ENCODE measurements at regions not wholly inside any gene's neighbourhood (a gene's known extent, or its start where the extent isn't known, plus 50 kb on each side); places are given as distances from the start of the nearest gene placed in this dataset.

- TF ChIP-seq FOS (IDR thresholded peaks at IDR 0.05; ENCODE audit: extremely low read depth, insufficient read length) (no peak), POLR2AphosphoS5 (IDR thresholded peaks at IDR 0.05; ENCODE audit: control insufficient read depth, insufficient read depth, low read depth, low read length) (no peak), CHD1 (IDR thresholded peaks at IDR 0.05; ENCODE audit: low read length) (no peak), HDAC1 (IDR thresholded peaks at IDR 0.05) (no peak), HMBOX1 (IDR thresholded peaks at IDR 0.05) (no peak), RERE (CRISPR knock-in tag; IDR thresholded peaks at IDR 0.05; ENCODE audit: borderline replicate concordance) (no peak), ZNF445 (CRISPR knock-in tag; IDR thresholded peaks at IDR 0.05; ENCODE audit: low read depth) (no peak), MTF1 (CRISPR knock-in tag; IDR thresholded peaks at IDR 0.05; ENCODE audit: borderline replicate concordance) (no peak), ZNF644 (tag; IDR thresholded peaks at IDR 0.05; ENCODE audit: low read depth) (no peak), ZNF77 (CRISPR knock-in tag; IDR thresholded peaks at IDR 0.05) (no peak), ZNF197 (CRISPR knock-in tag; IDR thresholded peaks at IDR 0.05; ENCODE audit: low read depth) (no peak)
- TF ChIP-seq, protein P1, sequence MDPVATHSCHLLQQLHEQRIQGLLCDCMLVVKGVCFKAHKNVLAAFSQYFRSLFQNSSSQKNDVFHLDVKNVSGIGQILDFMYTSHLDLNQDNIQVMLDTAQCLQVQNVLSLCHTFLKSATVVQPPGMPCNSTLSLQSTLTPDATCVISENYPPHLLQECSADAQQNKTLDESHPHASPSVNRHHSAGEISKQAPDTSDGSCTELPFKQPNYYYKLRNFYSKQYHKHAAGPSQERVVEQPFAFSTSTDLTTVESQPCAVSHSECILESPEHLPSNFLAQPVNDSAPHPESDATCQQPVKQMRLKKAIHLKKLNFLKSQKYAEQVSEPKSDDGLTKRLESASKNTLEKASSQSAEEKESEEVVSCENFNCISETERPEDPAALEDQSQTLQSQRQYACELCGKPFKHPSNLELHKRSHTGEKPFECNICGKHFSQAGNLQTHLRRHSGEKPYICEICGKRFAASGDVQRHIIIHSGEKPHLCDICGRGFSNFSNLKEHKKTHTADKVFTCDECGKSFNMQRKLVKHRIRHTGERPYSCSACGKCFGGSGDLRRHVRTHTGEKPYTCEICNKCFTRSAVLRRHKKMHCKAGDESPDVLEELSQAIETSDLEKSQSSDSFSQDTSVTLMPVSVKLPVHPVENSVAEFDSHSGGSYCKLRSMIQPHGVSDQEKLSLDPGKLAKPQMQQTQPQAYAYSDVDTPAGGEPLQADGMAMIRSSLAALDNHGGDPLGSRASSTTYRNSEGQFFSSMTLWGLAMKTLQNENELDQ (CRISPR knock-in tag; IDR thresholded peaks at IDR 0.05; ENCODE audit: borderline replicate concordance), result no peak
Measured at GRCh38 chr12:85374981-85375380, 95.0 kb downstream of the ALX1 start (continued).

All from K562 (cell line).